HT1080 (cell line): ENCODE measurements at regions not wholly inside any gene's neighbourhood (a gene's known extent, or its start where the extent isn't known, plus 50 kb on each side); places are given as distances from the start of the nearest gene placed in this dataset.
A peak's percentile ranks its signal among the peaks of the same experiment; 100 is the strongest.
"Not testable (repeated sequence)": the region's sequence is repeated elsewhere in the genome, so short reads cannot be mapped to it uniquely, and the experiment has no call there.

Source experiments
- DNase-seq: peaks from one replicate; pipeline ENCODE4 v3.0.0-alpha.2; 2015; ENCODE audit warnings: low read depth

DNA sequence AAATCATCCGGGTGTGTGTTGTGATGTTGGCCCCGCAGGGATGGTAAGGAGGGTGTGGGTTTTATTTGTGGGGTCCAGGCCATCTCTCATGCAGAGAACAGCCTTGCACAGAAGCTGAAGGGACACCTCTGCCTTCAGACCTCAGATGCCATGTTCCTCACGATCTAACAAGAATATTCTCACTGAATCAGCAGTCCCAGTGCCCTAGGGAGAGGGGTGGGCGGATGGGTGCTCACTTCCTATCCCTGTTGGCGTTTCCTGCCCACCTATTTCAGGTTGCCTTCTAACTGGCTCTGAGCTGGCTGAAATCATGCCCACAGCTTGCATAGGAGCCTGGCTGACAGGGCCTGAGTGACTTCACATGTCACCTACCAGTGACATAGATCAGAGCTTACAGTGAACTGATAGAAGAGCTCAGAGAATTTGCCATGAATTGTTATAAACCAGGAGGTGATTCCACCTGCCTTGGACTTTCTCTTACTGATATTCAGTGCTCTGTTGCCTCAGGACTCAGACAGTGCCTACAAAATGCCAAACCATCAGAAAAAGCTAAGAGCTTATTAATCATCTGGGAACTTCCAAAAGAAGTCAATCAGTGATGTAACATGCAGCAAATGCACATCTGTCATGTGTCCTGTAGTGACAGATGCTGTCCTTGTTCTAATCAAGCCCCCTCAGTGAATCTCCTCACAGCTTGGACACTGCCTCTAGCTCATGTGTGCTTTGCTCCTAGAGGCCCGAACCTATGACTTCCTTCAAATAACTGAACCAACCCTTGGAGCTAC is 186.8 kb upstream of the ADRA1D start:
- no peak for DNase-seq

DNA sequence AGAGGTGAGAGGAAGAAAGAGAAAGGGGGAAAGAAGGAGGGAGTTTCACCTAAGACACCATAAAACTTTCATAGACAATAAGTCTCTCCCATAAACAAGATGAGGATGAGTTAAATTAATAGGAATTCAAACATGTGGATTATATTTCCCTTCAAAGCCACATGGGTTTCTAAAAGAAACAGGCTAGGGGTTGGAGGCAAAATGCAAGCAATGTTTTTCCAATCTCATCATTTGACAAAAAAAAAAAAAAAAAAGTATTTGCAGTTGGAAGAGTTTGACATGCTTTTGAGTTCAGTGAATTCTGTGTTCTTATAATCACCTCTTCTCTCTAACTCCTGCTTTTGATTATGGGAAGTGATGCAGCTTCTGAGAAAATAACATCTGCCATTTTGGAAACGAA is 186.1 kb upstream of the ADRA1D start:
- DNase-seq, result no peak

DNA sequence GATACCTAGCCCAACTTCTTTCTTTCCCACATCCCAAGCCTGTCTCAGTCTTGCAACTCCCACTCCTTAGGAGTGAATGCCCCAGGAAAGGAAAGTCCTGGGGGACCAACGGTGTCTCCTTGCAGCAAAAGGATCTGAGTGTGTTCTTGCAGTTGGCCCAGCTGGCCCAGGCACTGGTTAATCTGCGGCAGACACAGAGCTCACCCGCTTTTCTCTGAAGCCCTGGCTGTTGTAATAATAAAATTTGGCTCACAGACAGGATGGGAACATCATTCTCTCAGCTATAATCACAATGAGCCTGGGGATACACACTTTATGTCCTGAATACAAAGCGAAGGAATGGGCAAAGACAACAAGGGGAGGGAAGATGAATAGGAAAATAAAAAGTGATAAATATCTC is 185.6 kb upstream of the ADRA1D start:
- DNase-seq, result no peak

- DNase-seq, result no peak
Observed at GRCh38 chr20:4431446-4431845, 182.4 kb upstream of the ADRA1D start.

DNA sequence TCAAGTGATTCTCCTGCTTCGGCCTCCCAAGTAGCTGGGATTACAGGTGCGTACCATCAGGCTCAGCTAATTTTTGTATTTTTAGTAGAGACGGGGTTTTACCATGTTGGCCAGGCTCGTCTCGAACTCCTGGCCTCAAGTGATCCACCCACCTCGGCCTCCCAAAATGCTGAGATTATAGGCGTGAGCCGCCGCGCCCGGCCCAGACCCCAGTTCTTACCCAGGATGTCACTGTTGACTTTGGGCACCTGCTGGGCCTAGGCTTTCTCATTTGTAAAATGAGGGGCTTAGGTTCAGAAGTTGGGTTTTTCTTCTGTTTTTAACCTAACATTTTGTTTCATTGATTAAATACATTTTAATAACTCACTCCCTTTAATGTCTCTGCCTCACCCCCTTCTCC is 181.7 kb upstream of the ADRA1D start:
- DNase-seq, result not testable (repeated sequence)

GRCh38 chr20:4427940-4428586 is 179.0 kb upstream of the ADRA1D start:
- DNase-seq, result no peak

DNA sequence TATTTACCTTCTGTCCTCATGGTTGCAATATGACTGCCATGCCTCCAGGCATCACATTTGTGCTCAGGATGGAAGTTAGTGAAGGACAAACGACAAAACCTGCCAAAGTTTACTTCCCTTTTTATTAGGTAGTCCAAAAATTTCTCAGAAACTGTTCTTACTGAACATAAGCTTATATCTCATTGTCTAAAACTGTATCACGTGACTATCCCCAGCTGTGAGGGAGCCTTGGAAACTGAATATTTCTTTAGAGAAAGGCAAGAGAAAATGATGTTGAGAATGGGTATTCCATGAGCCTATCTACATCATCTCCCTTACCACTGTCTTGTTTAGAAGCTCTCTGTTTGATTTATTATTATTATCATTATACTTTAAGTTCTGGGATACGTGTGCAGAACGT is 169.1 kb upstream of the ADRA1D start:
- DNase-seq, result no peak

DNA sequence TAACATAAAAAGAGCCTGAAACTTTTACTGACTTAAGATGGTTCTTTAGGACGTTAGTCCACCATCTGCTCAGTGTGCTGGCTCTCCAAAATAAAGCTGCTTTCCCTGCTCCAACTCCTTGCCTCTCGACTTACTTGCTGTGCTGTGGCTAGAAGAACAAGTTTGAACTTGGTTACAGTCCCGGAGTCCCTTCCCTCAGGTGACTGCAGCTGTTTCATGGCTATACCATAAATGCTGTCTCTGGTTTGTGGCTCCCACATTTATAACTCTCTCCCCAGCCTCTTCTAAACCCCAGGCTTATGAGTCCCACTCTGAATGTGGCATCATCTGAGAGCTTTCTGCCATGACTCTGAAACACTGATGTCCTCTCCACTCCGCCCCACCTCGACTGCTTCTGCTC is 166.2 kb upstream of the ADRA1D start:
- no peak for DNase-seq

GRCh38 chr20:4413314-4414049 is 164.4 kb upstream of the ADRA1D start:
- no peak for DNase-seq

DNA sequence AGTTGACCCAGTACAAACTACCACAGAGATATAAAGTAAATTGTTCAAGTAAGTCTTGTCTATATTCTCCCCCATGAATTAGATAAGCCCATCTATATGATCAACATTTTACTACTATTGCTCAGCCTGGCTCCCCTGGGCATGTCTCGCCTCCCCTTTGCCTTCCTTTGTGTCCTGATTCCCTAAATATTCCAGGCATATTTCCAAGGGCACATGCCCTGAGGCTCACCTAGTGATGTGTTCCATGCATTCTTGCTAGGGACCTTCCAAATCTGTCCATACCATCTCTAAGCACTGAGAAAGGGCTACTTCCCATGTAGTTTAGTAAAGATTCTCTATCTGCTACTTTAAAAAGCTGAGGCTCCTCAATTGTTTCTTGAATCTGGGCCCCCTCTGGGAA is 163.1 kb upstream of the ADRA1D start:
- DNase-seq, result no peak

DNA sequence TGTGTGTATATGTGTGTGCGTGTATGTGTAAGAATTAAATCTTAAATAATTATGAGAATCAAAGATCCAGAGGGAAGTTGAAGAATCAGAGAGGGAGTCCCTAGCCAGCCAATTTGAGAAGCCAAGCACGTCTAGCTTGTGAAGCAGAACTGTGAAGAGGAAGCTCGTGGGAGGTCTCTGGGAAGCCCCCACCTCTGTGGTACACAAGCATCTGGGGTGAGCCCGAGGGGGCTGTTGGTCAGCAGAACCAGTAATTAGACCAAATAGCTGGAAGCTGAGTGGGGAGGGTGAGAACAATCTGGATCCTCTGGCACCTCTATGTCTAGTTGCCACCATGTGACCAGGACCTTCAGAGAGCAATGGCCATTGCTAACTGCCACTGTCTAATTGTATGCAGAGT is 162.7 kb upstream of the ADRA1D start:
- DNase-seq, result no peak

- peak; percentile 72 for DNase-seq
Observed at GRCh38 chr20:4406627-4407026, 157.5 kb upstream of the ADRA1D start.

GRCh38 chr20:4401601-4402000 is 152.5 kb upstream of the ADRA1D start:
- DNase-seq, result no peak

DNA sequence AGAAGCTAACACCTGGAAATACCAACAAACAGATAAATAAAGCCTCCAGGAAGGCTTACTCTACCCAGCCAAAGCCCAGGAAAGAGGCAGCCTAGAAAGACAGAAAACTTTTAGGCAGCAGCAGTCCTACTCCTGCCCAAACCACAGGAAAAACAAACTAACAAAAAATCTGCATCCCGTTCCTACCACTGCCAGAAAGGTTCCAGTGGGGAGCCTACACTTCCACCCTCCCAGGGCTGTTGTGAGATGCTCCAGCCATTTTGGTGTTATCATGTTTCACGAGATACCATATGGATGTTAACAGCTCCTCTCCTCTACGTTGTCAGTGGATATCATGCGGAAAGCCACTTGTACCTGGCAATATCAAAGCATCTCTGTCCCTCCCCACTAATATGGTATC is 135.9 kb upstream of the ADRA1D start:
- no peak for DNase-seq

GRCh38 chr20:4383961-4384360 is 134.9 kb upstream of the ADRA1D start:
- DNase-seq, result no peak

- peak; percentile 31 for DNase-seq
Observed at GRCh38 chr20:4375881-4376280, 126.8 kb upstream of the ADRA1D start.

DNA sequence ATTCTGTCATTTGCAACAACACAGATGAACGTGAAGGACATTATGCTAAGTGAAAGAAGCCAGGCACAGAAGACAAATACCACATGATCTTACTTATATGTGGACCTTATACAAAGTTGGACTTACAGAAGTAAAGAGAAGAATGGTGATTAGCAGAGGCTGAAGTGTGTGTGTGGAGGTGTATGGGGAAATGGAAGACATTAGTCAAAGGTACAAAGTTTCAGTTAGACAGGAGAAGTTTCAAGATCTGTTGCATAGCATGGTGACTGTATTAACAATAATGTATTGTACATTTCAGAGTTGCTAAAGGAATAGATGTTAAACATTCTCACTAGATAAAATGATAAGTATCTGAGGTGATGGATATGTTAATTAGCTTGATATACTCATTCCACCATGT is 124.4 kb upstream of the ADRA1D start:
- DNase-seq, result no peak

- no peak for DNase-seq
Observed at GRCh38 chr20:4371623-4372251, 122.7 kb upstream of the ADRA1D start.

DNA sequence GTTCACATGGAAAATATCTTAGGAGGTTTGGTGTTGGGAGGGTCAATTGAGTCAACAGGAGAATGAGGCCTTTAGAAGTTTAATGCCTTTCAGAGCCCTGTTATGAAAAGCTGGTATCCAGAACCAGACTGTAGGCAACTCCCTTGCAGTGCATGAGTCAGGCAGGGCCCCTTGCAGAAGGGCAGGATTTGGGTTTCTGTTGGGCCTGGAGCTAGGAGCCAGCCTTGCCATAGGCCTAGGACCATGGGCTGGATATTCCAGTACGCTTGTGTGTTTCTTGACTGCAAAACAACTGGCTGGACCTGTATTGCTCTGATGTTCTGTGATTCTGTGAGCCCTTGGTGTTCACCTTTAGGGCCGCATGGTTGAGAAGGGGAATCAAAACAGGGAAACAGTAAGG is 121.8 kb upstream of the ADRA1D start:
- no peak for DNase-seq

DNA sequence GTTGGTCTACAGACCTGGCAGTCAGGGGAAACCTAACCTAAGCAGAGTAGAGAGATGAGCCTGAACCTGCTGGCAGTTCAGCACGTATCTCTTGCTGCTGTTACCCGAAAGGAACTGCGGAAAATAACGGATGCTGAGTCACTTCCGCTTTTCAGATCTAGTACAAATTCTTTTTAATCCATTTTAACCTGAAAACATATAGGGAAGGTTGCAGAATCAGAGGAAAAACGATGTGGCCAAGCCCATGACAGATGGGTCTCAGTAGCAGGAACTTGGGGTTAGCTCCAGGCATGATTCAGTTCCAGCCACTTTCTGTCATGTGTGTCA is 120.7 kb upstream of the ADRA1D start:
- DNase-seq, result peak; percentile 80

DNA sequence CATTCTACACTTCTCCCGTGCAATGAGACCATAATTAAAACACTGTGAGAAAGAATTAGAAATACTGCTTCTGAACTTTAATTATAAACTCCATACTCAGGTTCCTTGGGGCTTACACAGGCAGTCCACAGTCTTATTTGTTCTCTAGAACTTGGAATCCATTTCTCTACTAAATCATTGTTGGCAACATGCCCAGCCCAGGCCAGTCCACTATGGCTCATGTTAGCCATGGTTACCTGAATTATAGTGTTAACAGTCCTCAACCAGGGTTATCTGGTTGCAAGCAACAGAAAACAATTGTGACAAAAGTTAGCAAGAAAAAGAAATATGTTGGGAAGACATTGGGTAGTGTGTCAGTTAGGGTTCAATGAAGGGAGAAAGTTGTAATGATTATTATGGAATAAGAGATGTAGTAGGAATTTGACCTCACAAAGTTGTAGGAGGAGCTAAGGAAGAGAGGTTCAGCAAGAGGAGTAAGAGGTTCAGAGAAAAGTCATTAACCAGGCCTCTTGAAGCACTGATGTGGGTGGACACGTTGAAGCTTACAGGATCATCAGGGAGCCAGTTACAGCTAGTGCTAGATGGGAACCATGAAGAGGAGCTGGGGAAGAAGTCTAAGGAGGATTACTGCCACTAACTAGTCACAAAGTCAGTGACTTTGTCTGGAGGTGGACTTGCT is 120.2 kb upstream of the ADRA1D start:
- no peak for DNase-seq

DNA sequence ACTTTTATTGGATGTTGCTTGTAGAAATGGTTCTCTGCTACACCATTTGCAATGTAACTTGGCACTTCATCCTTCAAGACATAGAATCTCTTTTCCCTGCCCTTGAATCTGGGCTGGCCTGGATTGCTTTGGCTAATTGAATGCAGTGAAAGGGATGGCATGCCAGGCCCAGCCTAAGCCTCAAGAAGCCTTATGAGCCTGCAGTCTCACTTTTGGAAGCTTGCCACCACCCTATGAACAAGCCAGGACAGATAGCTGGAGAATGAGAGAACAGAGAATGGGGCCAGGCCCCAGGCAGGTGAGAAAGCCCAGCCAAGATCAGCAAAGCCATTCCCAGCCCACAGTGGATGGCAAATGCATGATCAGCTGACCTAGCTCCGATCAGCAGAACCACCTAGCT is 117.0 kb upstream of the ADRA1D start:
- DNase-seq, result no peak
